Endothelial cell of umbilical vein (primary cell): ENCODE measurements at regions not wholly inside any gene's neighbourhood (a gene's known extent, or its start where the extent isn't known, plus 50 kb on each side); places are given as distances from the start of the nearest gene placed in this dataset.
A peak's percentile ranks its signal among the peaks of the same experiment; 100 is the strongest.
"Not testable (repeated sequence)": the region's sequence is repeated elsewhere in the genome, so short reads cannot be mapped to it uniquely, and the experiment has no call there.

Experiments
- BruUV-seq: library from RNA; stranded (reverse); fragments of 400-500 nt; replicated peaks from 2 replicates; lab custom pipeline; 2021; lab: Mats Ljungman, UMichigan
- CTCF ChIA-PET: fragments of 300-600, 350-600 bp; sonication (Branson Sonifier 250); formaldehyde crosslinking; loops from one replicate; lab custom pipeline; 2021; ENCODE audit warnings: antibody characterized with exemption, inconsistent platforms; lab: Charles Lee
- POLR2A ChIA-PET: fragments of 300-600, 350-600 bp; sonication (Branson Sonifier 250); formaldehyde crosslinking; loops from one replicate; lab custom pipeline; 2021; ENCODE audit warnings: antibody characterized with exemption, inconsistent platforms; lab: Charles Lee
- DNase-seq: peaks from one replicate; pipeline ENCODE4 v3.0.0-alpha.2; 2011; ENCODE audit warnings: low read depth, low spot score
- FAIRE-seq: peaks from 2 replicates; lab custom pipeline; 2011; peaks lifted over from hg19 to GRCh38; lab: Jason Lieb, UNC
- H2AFZ ChIP-seq: 2 replicates; pipeline ENCODE4 v1.6.0; 2012; ENCODE audit warnings: low read depth, low read length, control low read depth, inconsistent platforms
- H3K27ac ChIP-seq: 2 replicates; pipeline ENCODE4 v1.5.1; 2011; ENCODE audit warnings: low read depth, mild to moderate bottlenecking, control low read depth, low read length, moderate library complexity; ENCODE audit not compliant: insufficient read depth
- H3K27me3 ChIP-seq, 2 experiments: 2 replicates each; pipeline versions ENCODE4 v1.6.0 to v1.6.1; 2011; ENCODE audit warnings: low read length in 2 of 2, mixed read lengths in 1 of 2; ENCODE audit not compliant: control insufficient read depth in 2 of 2, insufficient read depth in 2 of 2
- H3K36me3 ChIP-seq, 2 experiments: 2 replicates in 1 of 2; 3 replicates in 1 of 2; pipeline ENCODE4 v1.5.1; 2011; ENCODE audit warnings: low read length in 2 of 2, mild to moderate bottlenecking in 1 of 2, moderate library complexity in 1 of 2; ENCODE audit not compliant: control insufficient read depth in 2 of 2, insufficient read depth in 2 of 2; ENCODE audit errors: extremely low read depth in 1 of 2
- H3K4me1 ChIP-seq: 3 replicates; pipeline ENCODE4 v1.5.1; 2011; ENCODE audit warnings: mild to moderate bottlenecking, low read length; ENCODE audit not compliant: control insufficient read depth, insufficient read depth; ENCODE audit errors: extremely low read depth
- H3K4me2 ChIP-seq: 2 replicates; pipeline ENCODE4 v1.6.1; 2011; ENCODE audit warnings: low read length, control low read depth, mixed read lengths; ENCODE audit not compliant: insufficient read depth
- H3K4me3 ChIP-seq, 3 experiments: fragments of 200-600 bp in 1 of 3; sonication (generic), shearing (Covaris generic) in 1 of 3; replicated peaks in 1 of 3; 2 replicates each; pipeline ENCODE4 v1.5.1; 2011 to 2016; ENCODE audit warnings: control low read depth in 3 of 3, low read length in 3 of 3, mild to moderate bottlenecking in 2 of 3, inconsistent platforms in 1 of 3, low read depth in 1 of 3, moderate library complexity in 1 of 3; ENCODE audit not compliant: insufficient read depth in 1 of 3
- H3K79me2 ChIP-seq: 2 replicates; pipeline ENCODE4 v1.6.0; 2012; ENCODE audit warnings: low read length, inconsistent platforms; ENCODE audit not compliant: control insufficient read depth, insufficient read depth
- H3K9ac ChIP-seq: replicated peaks from 2 replicates; pipeline ENCODE3; 2011; ENCODE audit warnings: low read length, control low read depth; ENCODE audit not compliant: insufficient read depth; ENCODE audit errors: extremely low read depth
- H3K9me1 ChIP-seq: replicated peaks from 3 replicates; pipeline ENCODE4 v1.6.0; 2011; ENCODE audit warnings: mild to moderate bottlenecking, low read length; ENCODE audit not compliant: control insufficient read depth, insufficient read depth; ENCODE audit errors: extremely low read depth
- H3K9me3 ChIP-seq: replicated peaks from 2 replicates; pipeline ENCODE4 v1.5.1; 2012; ENCODE audit warnings: low read length, inconsistent platforms; ENCODE audit not compliant: control insufficient read depth, insufficient read depth
- H4K20me1 ChIP-seq: replicated peaks from 2 replicates; pipeline ENCODE3; 2011; ENCODE audit warnings: mild to moderate bottlenecking, low read length; ENCODE audit not compliant: control insufficient read depth, insufficient read depth; ENCODE audit errors: extremely low read depth
- CTCF ChIP-seq, 2 donors: IDR thresholded peaks; 1 replicate in 1 of 2; 2 replicates in 1 of 2; pipeline ENCODE4 v1.5.1; 2011; ENCODE audit warnings: low read length in 2 of 2, mild to moderate bottlenecking in 2 of 2, moderate library complexity in 2 of 2, control low read depth in 1 of 2, inconsistent platforms in 1 of 2, low read depth in 1 of 2; ENCODE audit not compliant: insufficient read depth in 1 of 2; ENCODE audit errors: extremely low read depth in 1 of 2
- EZH2 ChIP-seq: IDR thresholded peaks from 2 replicates; pipeline ENCODE4 v1.6.1; 2012; ENCODE audit warnings: borderline replicate concordance, low read depth, mild to moderate bottlenecking, moderate library complexity, low read length, inconsistent platforms; ENCODE audit not compliant: severe bottlenecking
- GATA2 ChIP-seq: IDR thresholded peaks from 2 replicates; pipeline ENCODE4 v1.7.0; 2011; ENCODE audit warnings: low read depth, mild to moderate bottlenecking, moderate library complexity, mixed read lengths, low read length; ENCODE audit not compliant: insufficient read length, insufficient read depth
- JUN ChIP-seq: IDR thresholded peaks from 2 replicates; pipeline ENCODE4 v1.6.1; 2011; ENCODE audit warnings: borderline replicate concordance, low read depth; ENCODE audit not compliant: insufficient read length, insufficient read depth
- MAX ChIP-seq: IDR thresholded peaks from 2 replicates; pipeline ENCODE4 v1.6.1; 2011; ENCODE audit not compliant: insufficient read depth, insufficient read length
- MYC ChIP-seq: IDR thresholded peaks from one replicate; pipeline ENCODE4 v1.6.1; 2011; ENCODE audit warnings: mild to moderate bottlenecking, low read depth, low read length
- POLR2AphosphoS5 ChIP-seq: IDR thresholded peaks from 2 replicates; pipeline ENCODE4 v1.6.1; 2012; ENCODE audit warnings: low read depth, mild to moderate bottlenecking, control low read depth, low read length, moderate library complexity; ENCODE audit not compliant: insufficient read depth
- dilution Hi-C: fragments of 300-500 bp; cut with MboI; formaldehyde crosslinking; loops from one replicate; pipeline ENCODE4 v1.15.0; 2019; ENCODE audit warnings: low sequenced_read_pairs; ENCODE audit not compliant: extremely low pct_ligation_motif_present
- intact Hi-C: fragments of 100-400 bp; cut with micrococcal nuclease; formaldehyde crosslinking; loops from one replicate; pipeline ENCODE4 v1.10.0; 2022

GRCh38 chr14:38646391-38646790, 390.5 kb upstream of the CLEC14A start:
- dilution Hi-C loops (no loop called here), intact Hi-C loops (no loop called here)
- H3K4me2 ChIP-seq, result no peak overlapping the region
- no peaks in the 10 kb centered on the region for H3K4me1 ChIP-seq
- no peaks in the 10 kb centered on the region for H4K20me1 ChIP-seq
- POLR2A ChIA-PET, result no interaction called here
- H3K79me2 ChIP-seq, result no peaks in the 10 kb centered on the region
- no peak for FAIRE-seq
- H3K4me3 ChIP-seq, result no peak overlapping the region
- no TSS peak for BruUV-seq
- H3K9me3 ChIP-seq, result no peaks in the 10 kb centered on the region
- CTCF ChIA-PET, result no interaction called here
- DNase-seq, result peak; percentile 1
- H3K27ac ChIP-seq, result no peak overlapping the region
- TF ChIP-seq MYC (no peak), EZH2 (no peak), CTCF (IDR thresholded peaks at IDR 0.05; ENCODE audit: extremely low read depth in 1 of 2, insufficient read depth in 1 of 2, low read depth in 1 of 2, low read length in 2 of 2) (no peak), JUN (no peak), MAX (no peak), POLR2AphosphoS5 (no peak), GATA2 (no peak)
- no peaks in the 10 kb centered on the region for H3K27me3 ChIP-seq
- H3K9ac ChIP-seq, result no peak overlapping the region
- no peaks in the 10 kb centered on the region for H3K9me1 ChIP-seq
- H2AFZ ChIP-seq, result no peak overlapping the region
- H3K36me3 ChIP-seq, result no peaks in the 10 kb centered on the region

DNA sequence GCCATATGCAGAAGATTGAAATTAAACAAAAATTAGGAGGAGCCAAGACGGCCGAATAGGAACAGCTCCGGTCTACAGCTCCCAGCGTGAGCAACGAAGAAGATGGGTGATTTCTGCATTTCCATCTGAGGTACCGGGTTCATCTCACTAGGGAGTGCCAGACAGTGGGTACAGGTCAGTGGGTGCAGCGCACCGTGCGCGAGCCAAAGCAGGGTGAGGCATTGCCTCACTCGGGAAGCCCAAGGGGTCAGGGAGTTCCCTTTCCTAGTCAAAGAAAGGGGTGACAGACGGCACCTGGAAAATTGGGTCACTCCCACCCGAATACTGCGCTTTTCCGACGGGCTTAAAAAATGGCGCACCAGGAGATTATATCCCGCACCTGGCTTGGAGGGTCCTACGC, 379.0 kb upstream of the CLEC14A start:
- H3K4me2 ChIP-seq, H3K9ac ChIP-seq, H3K27ac ChIP-seq, DNase-seq, H4K20me1 ChIP-seq, H3K36me3 ChIP-seq, FAIRE-seq, BruUV-seq, intact Hi-C loops, H3K27me3 ChIP-seq, H3K9me1 ChIP-seq, dilution Hi-C loops, H3K79me2 ChIP-seq, POLR2A ChIA-PET, H2AFZ ChIP-seq, H3K4me1 ChIP-seq, H3K9me3 ChIP-seq, H3K4me3 ChIP-seq: not testable (repeated sequence)
- CTCF ChIA-PET, result interaction anchor here (1.7 kb wide), 1 partner anchor 12 kb away, joined by 3 read pairs; no protein-coding TSS in a partner anchor
